ENCODE measurements at regions not wholly inside any gene's neighbourhood (a gene's known extent, or its start where the extent isn't known, plus 50 kb on each side); places are given as distances from the start of the nearest gene placed in this dataset.
"Not testable (repeated sequence)": the region's sequence is repeated elsewhere in the genome, so short reads cannot be mapped to it uniquely, and the experiment has no call there.

GRCh38 chr19:23597661-23598060, 89.4 kb downstream of the ZNF675 start:
- Histone ChIP-seq H3K79me2 (ENCODE audit: control insufficient read depth, insufficient read depth, low read length) (no peaks in the 10 kb centered on the region), H4K20me1 (ENCODE audit: control insufficient read depth, extremely low read depth, insufficient read depth, low read length) (no peaks in the 10 kb centered on the region), H2AFZ (ENCODE audit: control insufficient read depth, low read length) (no peak overlapping the region), H3K4me3 (ENCODE audit: control insufficient read depth in 2 of 3, extremely low read depth in 1 of 3, insufficient read depth in 2 of 3, low read depth in 1 of 3, low read length in 3 of 3) (no peak overlapping the region), H3K4me1 (ENCODE audit: control insufficient read depth, extremely low read depth, insufficient read depth, low read length) (no peaks in the 10 kb centered on the region), H3K9me1 (ENCODE audit: control insufficient read depth, extremely low read depth, insufficient read depth, low read length) (no peaks in the 10 kb centered on the region), H3K4me2 (ENCODE audit: control insufficient read depth, extremely low read depth, insufficient read depth, low read depth, low read length) (no peak overlapping the region), H3K9ac (ENCODE audit: control insufficient read depth, extremely low read depth, insufficient read depth, low read length) (no peak overlapping the region), H3K36me3 (ENCODE audit: control insufficient read depth in 2 of 2, extremely low read depth in 1 of 2, insufficient read depth in 2 of 2, low read length in 2 of 2) (no peaks in the 10 kb centered on the region), H3K27me3 (ENCODE audit: control insufficient read depth, extremely low read depth, insufficient read depth, low read length) (no peaks in the 10 kb centered on the region), H3K27ac (ENCODE audit: control insufficient read depth, insufficient read depth, low read length) (no peak overlapping the region), H3K9me3 (ENCODE audit: control insufficient read depth, low read depth, low read length) (no peaks in the 10 kb centered on the region)
- no peak for TF ChIP-seq EZH2 (IDR thresholded peaks at IDR 0.05; ENCODE audit: low read length)
- no peak for TF ChIP-seq CTCF (optimal IDR thresholded peaks at IDR 0.05 in 1 of 3, IDR thresholded peaks at IDR 0.05 in 1 of 3, conservative IDR thresholded peaks at IDR 0.05 in 1 of 3; ENCODE audit: extremely low read depth in 1 of 3, insufficient read depth in 2 of 3, low read length in 3 of 3)
- DNase-seq (ENCODE audit: low read depth, low spot score) (no peak), FAIRE-seq (no peak)
- dilution Hi-C loops (cut with MboI; ENCODE audit: extremely low pct_ligation_motif_present, low sequenced_read_pairs): no loop called here

GRCh38 chr19:23596872-23597271, 90.1 kb downstream of the ZNF675 start:
- H3K4me3 ChIP-seq (ENCODE audit: control insufficient read depth in 2 of 3, extremely low read depth in 1 of 3, insufficient read depth in 2 of 3, low read depth in 1 of 3, low read length in 3 of 3): no peak overlapping the region
- no peaks in the 10 kb centered on the region for H3K4me1 ChIP-seq (ENCODE audit: control insufficient read depth, extremely low read depth, insufficient read depth, low read length)
- H3K9me1 ChIP-seq (ENCODE audit: control insufficient read depth, extremely low read depth, insufficient read depth, low read length): no peaks in the 10 kb centered on the region
- dilution Hi-C loops (cut with MboI; ENCODE audit: extremely low pct_ligation_motif_present, low sequenced_read_pairs): no loop called here
- H3K4me2 ChIP-seq (ENCODE audit: control insufficient read depth, extremely low read depth, insufficient read depth, low read depth, low read length): no peak overlapping the region
- FAIRE-seq (no peak), DNase-seq (ENCODE audit: low read depth, low spot score) (no peak)
- no peaks in the 10 kb centered on the region for H3K27me3 ChIP-seq (ENCODE audit: control insufficient read depth, extremely low read depth, insufficient read depth, low read length)
- H2AFZ ChIP-seq (ENCODE audit: control insufficient read depth, low read length): no peak overlapping the region
- no peaks in the 10 kb centered on the region for H3K9me3 ChIP-seq (ENCODE audit: control insufficient read depth, low read depth, low read length)
- H3K27ac ChIP-seq (ENCODE audit: control insufficient read depth, insufficient read depth, low read length): no peak overlapping the region
- H4K20me1 ChIP-seq (ENCODE audit: control insufficient read depth, extremely low read depth, insufficient read depth, low read length): no peaks in the 10 kb centered on the region
- no peaks in the 10 kb centered on the region for H3K36me3 ChIP-seq (ENCODE audit: control insufficient read depth in 2 of 2, extremely low read depth in 1 of 2, insufficient read depth in 2 of 2, low read length in 2 of 2)
- H3K9ac ChIP-seq (ENCODE audit: control insufficient read depth, extremely low read depth, insufficient read depth, low read length): no peak overlapping the region
- H3K79me2 ChIP-seq (ENCODE audit: control insufficient read depth, insufficient read depth, low read length): no peaks in the 10 kb centered on the region
- TF ChIP-seq CTCF (optimal IDR thresholded peaks at IDR 0.05 in 1 of 3, IDR thresholded peaks at IDR 0.05 in 1 of 3, conservative IDR thresholded peaks at IDR 0.05 in 1 of 3; ENCODE audit: extremely low read depth in 1 of 3, insufficient read depth in 2 of 3, low read length in 3 of 3) (no peak), EZH2 (IDR thresholded peaks at IDR 0.05; ENCODE audit: low read length) (no peak)

- H3K27me3 ChIP-seq (ENCODE audit: control insufficient read depth, extremely low read depth, insufficient read depth, low read length); dilution Hi-C loops (cut with MboI; ENCODE audit: extremely low pct_ligation_motif_present, low sequenced_read_pairs): not testable (repeated sequence)
These were observed 92.7 kb downstream of the ZNF675 start for GRCh38 chr19:23594311-23594710.

More at GRCh38 chr19:23594311-23594710, 92.7 kb downstream of the ZNF675 start:
- not testable (repeated sequence) for H4K20me1 ChIP-seq (ENCODE audit: control insufficient read depth, extremely low read depth, insufficient read depth, low read length); H3K9me1 ChIP-seq (ENCODE audit: control insufficient read depth, extremely low read depth, insufficient read depth, low read length); H3K27ac ChIP-seq (ENCODE audit: control insufficient read depth, insufficient read depth, low read length); H3K4me1 ChIP-seq (ENCODE audit: control insufficient read depth, extremely low read depth, insufficient read depth, low read length); H3K9ac ChIP-seq (ENCODE audit: control insufficient read depth, extremely low read depth, insufficient read depth, low read length); H3K9me3 ChIP-seq (ENCODE audit: control insufficient read depth, low read depth, low read length); H3K79me2 ChIP-seq (ENCODE audit: control insufficient read depth, insufficient read depth, low read length); FAIRE-seq; H2AFZ ChIP-seq (ENCODE audit: control insufficient read depth, low read length); H3K36me3 ChIP-seq (ENCODE audit: control insufficient read depth in 2 of 2, extremely low read depth in 1 of 2, insufficient read depth in 2 of 2, low read length in 2 of 2); H3K4me3 ChIP-seq (ENCODE audit: control insufficient read depth in 2 of 3, extremely low read depth in 1 of 3, insufficient read depth in 2 of 3, low read depth in 1 of 3, low read length in 3 of 3); DNase-seq (ENCODE audit: low read depth, low spot score); H3K4me2 ChIP-seq (ENCODE audit: control insufficient read depth, extremely low read depth, insufficient read depth, low read depth, low read length)

All from keratinocyte (primary cell).